IgD-negative memory B cell (primary cell): ENCODE measurements at regions not wholly inside any gene's neighbourhood (a gene's known extent, or its start where the extent isn't known, plus 50 kb on each side); places are given as distances from the start of the nearest gene placed in this dataset.
"Not testable (repeated sequence)": the region's sequence is repeated elsewhere in the genome, so short reads cannot be mapped to it uniquely, and the experiment has no call there.

Experiments
- H3K27ac Mint-ChIP-seq, 3 donors: one replicate each; pipeline ENCODE4 v1.8.0; 2020 to 2022; ENCODE audit warnings: mild to moderate bottlenecking in 3 of 3, mixed read lengths in 3 of 3, moderate library complexity in 1 of 3
- H3K27me3 Mint-ChIP-seq: one replicate; pipeline ENCODE4 v1.8.0; 2021; ENCODE audit warnings: mixed read lengths
- H3K36me3 Mint-ChIP-seq: one replicate; pipeline ENCODE4 v1.8.0; 2020; ENCODE audit warnings: mild to moderate bottlenecking, mixed read lengths
- H3K4me1 Mint-ChIP-seq, 3 donors: one replicate each; pipeline ENCODE4 v1.8.0; 2020 to 2022; ENCODE audit warnings: mixed read lengths in 3 of 3, mild to moderate bottlenecking in 1 of 3
- H3K4me3 Mint-ChIP-seq, 4 donors: one replicate each; pipeline ENCODE4 v1.8.0; 2020 to 2022; ENCODE audit warnings: mild to moderate bottlenecking in 4 of 4, mixed read lengths in 4 of 4, moderate library complexity in 3 of 4
- H3K9me3 Mint-ChIP-seq, 3 donors: one replicate each; pipeline ENCODE4 v1.8.0; 2020 to 2021; ENCODE audit warnings: mixed read lengths in 3 of 3, mild to moderate bottlenecking in 1 of 3

GRCh38 chr1:91207691-91208090 is 185.9 kb upstream of the ZNF644 start:
- not testable (repeated sequence) for H3K27me3 Mint-ChIP-seq, H3K27ac Mint-ChIP-seq, H3K9me3 Mint-ChIP-seq, H3K4me3 Mint-ChIP-seq, H3K36me3 Mint-ChIP-seq, H3K4me1 Mint-ChIP-seq

- H3K9me3 Mint-ChIP-seq, H3K27ac Mint-ChIP-seq, H3K27me3 Mint-ChIP-seq: not testable (repeated sequence)
Observed at GRCh38 chr1:91204150-91204549, 182.3 kb upstream of the ZNF644 start.

GRCh38 chr1:91201694-91202093 is 179.9 kb upstream of the ZNF644 start:
- no peak overlapping the region for H3K4me3 Mint-ChIP-seq
- H3K36me3 Mint-ChIP-seq, result no peaks in the 10 kb centered on the region
- H3K27me3 Mint-ChIP-seq, result peaks cover 6% of the 10 kb centered on the region
- H3K4me1 Mint-ChIP-seq, result no peaks in the 10 kb centered on the region
- no peaks in the 10 kb centered on the region for H3K9me3 Mint-ChIP-seq
- no peak overlapping the region for H3K27ac Mint-ChIP-seq

More at GRCh38 chr1:91204150-91204549, 182.3 kb upstream of the ZNF644 start:
- H3K36me3 Mint-ChIP-seq, H3K4me3 Mint-ChIP-seq, H3K4me1 Mint-ChIP-seq: not testable (repeated sequence)

GRCh38 chr1:91201176-91201575 is 179.3 kb upstream of the ZNF644 start:
- Mint-ChIP-seq H3K27ac (no peak overlapping the region), H3K9me3 (no peaks in the 10 kb centered on the region), H3K4me3 (no peak overlapping the region), H3K27me3 (peaks cover 5% of the 10 kb centered on the region), H3K4me1 (no peaks in the 10 kb centered on the region), H3K36me3 (no peaks in the 10 kb centered on the region)

- Mint-ChIP-seq H3K27me3 (peaks cover 3% of the 10 kb centered on the region), H3K9me3 (no peaks in the 10 kb centered on the region), H3K36me3 (no peaks in the 10 kb centered on the region), H3K4me1 (no peaks in the 10 kb centered on the region), H3K27ac (no peak overlapping the region), H3K4me3 (no peak overlapping the region)
Observed at GRCh38 chr1:91200675-91201074, 178.8 kb upstream of the ZNF644 start.

- H3K4me1 Mint-ChIP-seq, result no peaks in the 10 kb centered on the region
- no peaks in the 10 kb centered on the region for H3K36me3 Mint-ChIP-seq
- H3K4me3 Mint-ChIP-seq, result no peak overlapping the region
- no peak overlapping the region for H3K27ac Mint-ChIP-seq
- H3K27me3 Mint-ChIP-seq, result peaks cover 3% of the 10 kb centered on the region
- no peaks in the 10 kb centered on the region for H3K9me3 Mint-ChIP-seq
Observed at GRCh38 chr1:91199988-91200387, 178.2 kb upstream of the ZNF644 start.

- Mint-ChIP-seq H3K27me3 (peaks cover 7% of the 10 kb centered on the region), H3K36me3 (peaks cover 5% of the 10 kb centered on the region), H3K9me3 (peaks cover 0 to 6% (median 2%) of the 10 kb centered on the region in 3 donors), H3K4me1 (no peaks in the 10 kb centered on the region), H3K4me3 (no peak overlapping the region), H3K27ac (no peak overlapping the region)
Observed at GRCh38 chr1:91190996-91191395, 169.2 kb upstream of the ZNF644 start.

GRCh38 chr1:91189096-91189495 is 167.3 kb upstream of the ZNF644 start:
- Mint-ChIP-seq H3K9me3 (peaks cover 0 to 11% (median 7%) of the 10 kb centered on the region in 3 donors), H3K4me1 (no peaks in the 10 kb centered on the region), H3K4me3 (no peak overlapping the region), H3K27me3 (peaks cover 5% of the 10 kb centered on the region), H3K36me3 (peaks cover 5% of the 10 kb centered on the region), H3K27ac (no peak overlapping the region)

- not testable (repeated sequence) for H3K27ac Mint-ChIP-seq, H3K4me3 Mint-ChIP-seq, H3K27me3 Mint-ChIP-seq, H3K4me1 Mint-ChIP-seq, H3K36me3 Mint-ChIP-seq
- H3K9me3 Mint-ChIP-seq, result peaks cover 2 to 20% (median 12%) of the 10 kb centered on the region in 3 donors
Observed at GRCh38 chr1:91182807-91183206, 161.0 kb upstream of the ZNF644 start.

GRCh38 chr1:91176250-91176649 is 154.4 kb upstream of the ZNF644 start:
- Mint-ChIP-seq H3K36me3 (no peaks in the 10 kb centered on the region), H3K27me3 (peaks cover 11% of the 10 kb centered on the region), H3K4me3 (no peak overlapping the region), H3K9me3 (no peaks in the 10 kb centered on the region), H3K27ac (no peak overlapping the region), H3K4me1 (no peaks in the 10 kb centered on the region)

GRCh38 chr1:91174734-91175133 is 152.9 kb upstream of the ZNF644 start:
- Mint-ChIP-seq H3K27ac (no peak overlapping the region), H3K9me3 (no peaks in the 10 kb centered on the region), H3K27me3 (peaks cover 11% of the 10 kb centered on the region), H3K4me1 (no peaks in the 10 kb centered on the region), H3K36me3 (no peaks in the 10 kb centered on the region), H3K4me3 (no peak overlapping the region)

GRCh38 chr1:91173346-91173890 is 151.6 kb upstream of the ZNF644 start:
- Mint-ChIP-seq H3K4me3 (no peak overlapping the region), H3K9me3 (no peaks in the 10 kb centered on the region), H3K27ac (no peak overlapping the region), H3K27me3 (peaks cover 11% of the 10 kb centered on the region), H3K36me3 (no peaks in the 10 kb centered on the region), H3K4me1 (no peaks in the 10 kb centered on the region)

- Mint-ChIP-seq H3K4me1 (no peaks in the 10 kb centered on the region), H3K9me3 (no peaks in the 10 kb centered on the region), H3K36me3 (no peaks in the 10 kb centered on the region), H3K27ac (no peak overlapping the region), H3K27me3 (peaks cover 11% of the 10 kb centered on the region), H3K4me3 (no peak overlapping the region)
Observed at GRCh38 chr1:91172541-91172940, 150.7 kb upstream of the ZNF644 start.

GRCh38 chr1:91171898-91172297 is 150.1 kb upstream of the ZNF644 start:
- no peaks in the 10 kb centered on the region for H3K9me3 Mint-ChIP-seq
- H3K4me1 Mint-ChIP-seq, result no peaks in the 10 kb centered on the region
- H3K27me3 Mint-ChIP-seq, result peaks cover 11% of the 10 kb centered on the region
- no peak overlapping the region for H3K4me3 Mint-ChIP-seq
- no peak overlapping the region for H3K27ac Mint-ChIP-seq
- no peaks in the 10 kb centered on the region for H3K36me3 Mint-ChIP-seq

GRCh38 chr1:91170571-91170970 is 148.7 kb upstream of the ZNF644 start:
- Mint-ChIP-seq H3K4me1 (peaks cover 0 to 2% (median 1%) of the 10 kb centered on the region in 3 donors), H3K27me3 (peaks cover 11% of the 10 kb centered on the region), H3K4me3 (no peak overlapping the region), H3K9me3 (no peaks in the 10 kb centered on the region), H3K27ac (no peak overlapping the region), H3K36me3 (no peaks in the 10 kb centered on the region)

- no peaks in the 10 kb centered on the region for H3K27me3 Mint-ChIP-seq
- peaks cover 0 to 4% (median 4%) of the 10 kb centered on the region in 3 donors for H3K4me1 Mint-ChIP-seq
- H3K9me3 Mint-ChIP-seq, result no peaks in the 10 kb centered on the region
- H3K27ac Mint-ChIP-seq, result no peak overlapping the region
- H3K36me3 Mint-ChIP-seq, result no peaks in the 10 kb centered on the region
- H3K4me3 Mint-ChIP-seq, result no peak overlapping the region
Observed at GRCh38 chr1:91166106-91166712, 144.4 kb upstream of the ZNF644 start.
